Body of pancreas (tissue), 4 donors: ENCODE measurements at regions not wholly inside any gene's neighbourhood (a gene's known extent, or its start where the extent isn't known, plus 50 kb on each side); places are given as distances from the start of the nearest gene placed in this dataset.

Source experiments
- POLR2A ChIP-seq, 3 donors: fragments of 450-650 bp; IDR thresholded peaks; one replicate each; pipeline ENCODE4 v1.6.1; 2016; ENCODE audit warnings: antibody characterized with exemption in 3 of 3, mild to moderate bottlenecking in 2 of 3
- TF ChIP-seq, protein P1 (sequence below), 7 experiments: fragments of 450-650 bp in 4 of 7; fragments of 200-600 bp in 3 of 7; sonication (generic) in 3 of 7; IDR thresholded peaks; one replicate each; pipeline ENCODE4 v1.5.1; 2016 to 2019; ENCODE audit warnings: antibody characterized with exemption in 7 of 7

DNA sequence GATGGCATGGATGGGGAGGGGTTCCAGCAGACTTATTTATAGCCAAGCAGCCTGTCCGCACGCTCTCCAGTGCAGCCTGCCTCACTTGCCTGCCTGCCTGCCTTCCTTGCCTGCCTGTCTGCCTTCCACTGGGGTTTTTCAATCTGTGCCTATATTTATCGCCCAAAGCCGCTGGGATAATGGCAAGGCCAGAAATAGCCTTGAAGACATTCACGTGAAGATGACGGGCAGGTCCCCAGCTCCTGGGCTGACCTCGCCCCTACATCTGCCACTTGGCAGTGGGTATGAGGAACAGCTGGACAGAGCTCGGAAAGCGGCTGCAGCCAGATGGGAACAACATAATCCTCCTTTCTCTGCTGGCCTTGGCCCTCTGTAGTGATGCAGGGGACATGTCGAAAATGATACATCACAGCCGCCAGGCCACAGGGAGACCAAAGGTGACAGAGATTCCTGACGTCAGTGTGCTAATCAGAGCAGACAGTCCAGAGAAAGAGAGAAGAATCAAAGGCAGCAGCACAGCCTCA is 53.3 kb downstream of the PITPNM2 start:
- no peak for TF ChIP-seq POLR2A (IDR thresholded peaks at IDR 0.05)
- TF ChIP-seq, protein P1, sequence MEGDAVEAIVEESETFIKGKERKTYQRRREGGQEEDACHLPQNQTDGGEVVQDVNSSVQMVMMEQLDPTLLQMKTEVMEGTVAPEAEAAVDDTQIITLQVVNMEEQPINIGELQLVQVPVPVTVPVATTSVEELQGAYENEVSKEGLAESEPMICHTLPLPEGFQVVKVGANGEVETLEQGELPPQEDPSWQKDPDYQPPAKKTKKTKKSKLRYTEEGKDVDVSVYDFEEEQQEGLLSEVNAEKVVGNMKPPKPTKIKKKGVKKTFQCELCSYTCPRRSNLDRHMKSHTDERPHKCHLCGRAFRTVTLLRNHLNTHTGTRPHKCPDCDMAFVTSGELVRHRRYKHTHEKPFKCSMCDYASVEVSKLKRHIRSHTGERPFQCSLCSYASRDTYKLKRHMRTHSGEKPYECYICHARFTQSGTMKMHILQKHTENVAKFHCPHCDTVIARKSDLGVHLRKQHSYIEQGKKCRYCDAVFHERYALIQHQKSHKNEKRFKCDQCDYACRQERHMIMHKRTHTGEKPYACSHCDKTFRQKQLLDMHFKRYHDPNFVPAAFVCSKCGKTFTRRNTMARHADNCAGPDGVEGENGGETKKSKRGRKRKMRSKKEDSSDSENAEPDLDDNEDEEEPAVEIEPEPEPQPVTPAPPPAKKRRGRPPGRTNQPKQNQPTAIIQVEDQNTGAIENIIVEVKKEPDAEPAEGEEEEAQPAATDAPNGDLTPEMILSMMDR (IDR thresholded peaks at IDR 0.05) = no peak
